ENCODE measurements at regions not wholly inside any gene's neighbourhood (a gene's known extent, or its start where the extent isn't known, plus 50 kb on each side); places are given as distances from the start of the nearest gene placed in this dataset.

GRCh38 chr2:176769499-176770370 lies 442.9 kb upstream of the HNRNPA3 start:
- TF ChIP-seq CTCF (IDR thresholded peaks at IDR 0.05; ENCODE audit: borderline replicate concordance, extremely low read depth, insufficient read depth) = no peak
- no peak for FAIRE-seq
- no peak for DNase-seq
- H3K9me3 ChIP-seq (ENCODE audit: control insufficient read depth in 2 of 3, insufficient read depth in 1 of 3, low read length in 3 of 3) = no peaks in the 10 kb centered on the region
- no peak overlapping the region for H3K27ac ChIP-seq (ENCODE audit: low read depth in 2 of 2, low read length in 2 of 2)
- H3K4me1 ChIP-seq (ENCODE audit: control insufficient read depth in 2 of 3, insufficient read depth in 2 of 3, low read depth in 1 of 3, low read length in 3 of 3) = no peaks in the 10 kb centered on the region
- intact Hi-C loops (cut with DNase I) = no loop called here
- H3K4me3 ChIP-seq (ENCODE audit: low read length in 3 of 3) = no peak overlapping the region
- H3K36me3 ChIP-seq (ENCODE audit: control insufficient read depth in 2 of 3, insufficient read depth in 3 of 3, low read length in 3 of 3) = no peaks in the 10 kb centered on the region
- no peaks in the 10 kb centered on the region for H3K27me3 ChIP-seq (ENCODE audit: control insufficient read depth, insufficient read depth, low read length)
- no peak overlapping the region for H3K9ac ChIP-seq (ENCODE audit: low read length in 3 of 3)

- Histone ChIP-seq H3K27me3 (ENCODE audit: control insufficient read depth, insufficient read depth, low read length) (no peaks in the 10 kb centered on the region), H3K4me1 (ENCODE audit: control insufficient read depth in 2 of 3, insufficient read depth in 2 of 3, low read depth in 1 of 3, low read length in 3 of 3) (no peaks in the 10 kb centered on the region), H3K9ac (ENCODE audit: low read length in 3 of 3) (no peak overlapping the region), H3K36me3 (ENCODE audit: control insufficient read depth in 2 of 3, insufficient read depth in 3 of 3, low read length in 3 of 3) (no peaks in the 10 kb centered on the region), H3K9me3 (ENCODE audit: control insufficient read depth in 2 of 3, insufficient read depth in 1 of 3, low read length in 3 of 3) (no peaks in the 10 kb centered on the region), H3K4me3 (ENCODE audit: low read length in 3 of 3) (no peak overlapping the region), H3K27ac (ENCODE audit: low read depth in 2 of 2, low read length in 2 of 2) (no peak overlapping the region)
- no peak for TF ChIP-seq CTCF (IDR thresholded peaks at IDR 0.05; ENCODE audit: borderline replicate concordance, extremely low read depth, insufficient read depth)
- FAIRE-seq (no peak), DNase-seq (no peak)
- intact Hi-C loops (cut with DNase I) = no loop called here
These were observed 439.8 kb upstream of the HNRNPA3 start for GRCh38 chr2:176772816-176773215.

- Histone ChIP-seq H3K9ac (ENCODE audit: low read length in 3 of 3) (no peak overlapping the region), H3K36me3 (ENCODE audit: control insufficient read depth in 2 of 3, insufficient read depth in 3 of 3, low read length in 3 of 3) (no peaks in the 10 kb centered on the region), H3K4me1 (ENCODE audit: control insufficient read depth in 2 of 3, insufficient read depth in 2 of 3, low read depth in 1 of 3, low read length in 3 of 3) (no peaks in the 10 kb centered on the region), H3K9me3 (ENCODE audit: control insufficient read depth in 2 of 3, insufficient read depth in 1 of 3, low read length in 3 of 3) (no peaks in the 10 kb centered on the region), H3K27ac (ENCODE audit: low read depth in 2 of 2, low read length in 2 of 2) (no peak overlapping the region), H3K27me3 (ENCODE audit: control insufficient read depth, insufficient read depth, low read length) (no peaks in the 10 kb centered on the region), H3K4me3 (ENCODE audit: low read length in 3 of 3) (no peak overlapping the region)
- TF ChIP-seq CTCF (IDR thresholded peaks at IDR 0.05; ENCODE audit: borderline replicate concordance, extremely low read depth, insufficient read depth) = no peak
- intact Hi-C loops (cut with DNase I) = no loop called here
- FAIRE-seq (no peak), DNase-seq (peak in 1 of 5 donors; percentile 17)
These were observed 437.7 kb upstream of the HNRNPA3 start for GRCh38 chr2:176774766-176775451.
